Sciatic nerve (tissue), 2 donors: ENCODE measurements at regions not wholly inside any gene's neighbourhood (a gene's known extent, or its start where the extent isn't known, plus 50 kb on each side); places are given as distances from the start of the nearest gene placed in this dataset.
"Not testable (repeated sequence)": the region's sequence is repeated elsewhere in the genome, so short reads cannot be mapped to it uniquely, and the experiment has no call there.

Experiments used
- ATAC-seq: fragments of 200-7000 bp; cut with Tn5 transposase; one replicate; pipeline ENCODE4 v1.9.1; 2020; ENCODE audit warnings: mild to moderate bottlenecking, moderate library complexity
- DNase-seq: peaks from one replicate; pipeline ENCODE4 v3.0.0-alpha.2; 2020; ENCODE audit warnings: low spot score
- intact Hi-C: fragments of 100-400 bp; cut with DNase I; formaldehyde crosslinking; loops from one replicate; pipeline ENCODE4 v1.14.2; 2022
- donor health status: DM: no; HTN: no; CAD: no.
- donor health status: DM: no; HTN: no; CAD: no.

GRCh38 chr10:84948644-84949043, 620.3 kb downstream of the CCSER2 start:
- intact Hi-C loops = no loop called here
- ATAC-seq (no peak), DNase-seq (no peak)

GRCh38 chr10:84951616-84952015, 623.2 kb downstream of the CCSER2 start:
- intact Hi-C loops = no loop called here
- DNase-seq (no peak), ATAC-seq (no peak)

GRCh38 chr10:84957427-84957826, 629.0 kb downstream of the CCSER2 start:
- DNase-seq (no peak), ATAC-seq (no peak)
- intact Hi-C loops = no loop called here

GRCh38 chr10:84965468-84965867, 637.1 kb downstream of the CCSER2 start:
- intact Hi-C loops = no loop called here
- DNase-seq (no peak), ATAC-seq (peak; percentile 44)

- no peak for ATAC-seq
- intact Hi-C loops = no loop called here
- DNase-seq = no peak
Observed at GRCh38 chr10:84966708-84967441, 638.5 kb downstream of the CCSER2 start.

- intact Hi-C loops, ATAC-seq, DNase-seq: not testable (repeated sequence)
Observed at GRCh38 chr10:84969297-84969696, 640.9 kb downstream of the CCSER2 start.

- intact Hi-C loops = no loop called here
- ATAC-seq (peak; percentile 76), DNase-seq (no peak)
Observed at GRCh38 chr10:84987039-84987438, 658.6 kb downstream of the CCSER2 start.

GRCh38 chr10:84988011-84988410, 659.6 kb downstream of the CCSER2 start:
- ATAC-seq = no peak
- intact Hi-C loops = no loop called here
- no peak for DNase-seq

- DNase-seq = no peak
- no peak for ATAC-seq
- intact Hi-C loops = no loop called here
Observed at GRCh38 chr10:84990713-84991112, 662.3 kb downstream of the CCSER2 start.

- DNase-seq (no peak), ATAC-seq (no peak)
- intact Hi-C loops = no loop called here
Observed at GRCh38 chr10:84991301-84991700, 662.9 kb downstream of the CCSER2 start.

- intact Hi-C loops = no loop called here
- no peak for DNase-seq
- no peak for ATAC-seq
Observed at GRCh38 chr10:84993251-84994035, 665.1 kb downstream of the CCSER2 start.

GRCh38 chr10:84994722-84995121, 666.3 kb downstream of the CCSER2 start:
- no peak for DNase-seq
- intact Hi-C loops = no loop called here
- peak; percentile 63 for ATAC-seq

- ATAC-seq (no peak), DNase-seq (no peak)
- intact Hi-C loops = no loop called here
Observed at GRCh38 chr10:84996580-84996979, 668.2 kb downstream of the CCSER2 start.

GRCh38 chr10:84997870-84998269, 669.5 kb downstream of the CCSER2 start:
- no peak for DNase-seq
- ATAC-seq = no peak

GRCh38 chr10:84999929-85000328, 671.5 kb downstream of the CCSER2 start:
- DNase-seq (no peak), ATAC-seq (no peak)
- intact Hi-C loops = no loop called here

More at GRCh38 chr10:84997870-84998269, 669.5 kb downstream of the CCSER2 start:
- intact Hi-C loops = no loop called here

GRCh38 chr10:85003083-85003482, 674.7 kb downstream of the CCSER2 start:
- no peak for ATAC-seq
- intact Hi-C loops = no loop called here
- DNase-seq = no peak

- intact Hi-C loops = no loop called here
- ATAC-seq (no peak), DNase-seq (no peak)
Observed at GRCh38 chr10:85008488-85009184, 680.2 kb downstream of the CCSER2 start.

GRCh38 chr10:85012305-85012704, 683.9 kb downstream of the CCSER2 start:
- no peak for ATAC-seq
- intact Hi-C loops = loop anchor here (5.0 kb wide), 1 partner anchor 475 kb away; no protein-coding TSS in a partner anchor
- no peak for DNase-seq

- intact Hi-C loops = no loop called here
- DNase-seq (no peak), ATAC-seq (no peak)
Observed at GRCh38 chr10:85026878-85027467, 698.6 kb downstream of the CCSER2 start.
